T-cell (primary cell): ENCODE measurements at regions not wholly inside any gene's neighbourhood (a gene's known extent, or its start where the extent isn't known, plus 50 kb on each side); places are given as distances from the start of the nearest gene placed in this dataset.

Experiments used
- ATAC-seq, 4 experiments: fragments of 200-7000 bp in 3 of 4; fragments of 150-1000 bp in 1 of 4; cut with Tn5 transposase; replicated peaks in 1 of 4; 1 replicate in 3 of 4; 2 replicates in 1 of 4; pipeline ENCODE4 v1.10.0; 2021; ENCODE audit warnings: moderate library complexity in 3 of 4, mild to moderate bottlenecking in 2 of 4, moderate number of reproducible peaks in 1 of 4
- CTCF ChIA-PET, 2 donors: fragments of 300-600 bp; sonication (Branson Sonifier 250); formaldehyde crosslinking; loops; one replicate each; lab custom pipeline; 2022; ENCODE audit warnings: antibody characterized with exemption in 2 of 2; lab: Charles Lee
- POLR2A ChIA-PET, 2 donors: fragments of 300-600 bp; sonication (Branson Sonifier 250); formaldehyde crosslinking; loops; one replicate each; lab custom pipeline; 2022; ENCODE audit warnings: antibody characterized with exemption in 2 of 2; lab: Charles Lee
- DNase-seq, 35 experiments: peaks; one replicate each; pipeline versions ENCODE4 v3.0.0 to v3.0.0-alpha.2; 2013 to 2023
- H3K27ac ChIP-seq: one replicate; pipeline ENCODE4 v1.5.1; 2013; ENCODE audit warnings: low read length
- H3K27me3 ChIP-seq, 2 experiments: replicated peaks in 1 of 2; 1 replicate in 1 of 2; 2 replicates in 1 of 2; pipeline versions ENCODE4 v1.6.1 to v1.7.0; 2013; ENCODE audit warnings: low read length in 1 of 2, mixed read lengths in 1 of 2; ENCODE audit not compliant: control insufficient read depth in 2 of 2, insufficient read depth in 2 of 2; ENCODE audit errors: extremely low read depth in 1 of 2
- H3K36me3 ChIP-seq, 2 donors: 1 replicate in 1 of 2; 2 replicates in 1 of 2; pipeline versions ENCODE4 v1.6.1 to v1.7.0; 2013; ENCODE audit warnings: low read length in 1 of 2; ENCODE audit not compliant: control insufficient read depth in 2 of 2, insufficient read depth in 1 of 2; ENCODE audit errors: extremely low read depth in 1 of 2
- H3K4me1 ChIP-seq, 2 experiments: 1 replicate in 1 of 2; 2 replicates in 1 of 2; pipeline versions ENCODE4 v1.6.1 to v1.7.0; 2013; ENCODE audit warnings: low read length in 2 of 2, mixed read lengths in 1 of 2; ENCODE audit not compliant: insufficient read depth in 2 of 2, control insufficient read depth in 1 of 2; ENCODE audit errors: extremely low read depth in 1 of 2
- H3K4me3 ChIP-seq, 2 donors: 1 replicate in 1 of 2; 2 replicates in 1 of 2; pipeline versions ENCODE4 v1.5.1 to v1.7.0; 2013; ENCODE audit warnings: mild to moderate bottlenecking in 2 of 2, low read length in 1 of 2, moderate library complexity in 1 of 2; ENCODE audit not compliant: control insufficient read depth in 1 of 2; ENCODE audit errors: extremely low read depth in 1 of 2
- H3K9me3 ChIP-seq: 2 replicates; pipeline ENCODE4 v1.7.0; 2013
- H3K27ac Mint-ChIP-seq, 2 donors: one replicate each; pipeline ENCODE4 v1.8.0; 2020 to 2021; ENCODE audit warnings: mild to moderate bottlenecking in 2 of 2, mixed read lengths in 2 of 2
- H3K27me3 Mint-ChIP-seq, 2 donors: one replicate each; pipeline ENCODE4 v1.8.0; 2021 to 2022; ENCODE audit warnings: mixed read lengths in 2 of 2
- H3K36me3 Mint-ChIP-seq: one replicate; pipeline ENCODE4 v1.8.0; 2021; ENCODE audit warnings: mixed read lengths
- H3K4me1 Mint-ChIP-seq, 3 donors: one replicate each; pipeline ENCODE4 v1.8.0; 2020 to 2022; ENCODE audit warnings: mixed read lengths in 3 of 3, mild to moderate bottlenecking in 1 of 3
- H3K4me3 Mint-ChIP-seq, 3 donors: one replicate each; pipeline ENCODE4 v1.8.0; 2020 to 2022; ENCODE audit warnings: mild to moderate bottlenecking in 3 of 3, mixed read lengths in 3 of 3, moderate library complexity in 3 of 3
- H3K9me3 Mint-ChIP-seq, 3 donors: one replicate each; pipeline ENCODE4 v1.8.0; 2020 to 2022; ENCODE audit warnings: mixed read lengths in 3 of 3
- WGBS: methylation state at CpG from one replicate; pipeline ENCODE4 v1.1.5; 2013; ENCODE audit warnings: missing lambda C conversion rate; ENCODE audit not compliant: insufficient coverage; 5-methylcytosine and 5-hydroxymethylcytosine counted together

DNA sequence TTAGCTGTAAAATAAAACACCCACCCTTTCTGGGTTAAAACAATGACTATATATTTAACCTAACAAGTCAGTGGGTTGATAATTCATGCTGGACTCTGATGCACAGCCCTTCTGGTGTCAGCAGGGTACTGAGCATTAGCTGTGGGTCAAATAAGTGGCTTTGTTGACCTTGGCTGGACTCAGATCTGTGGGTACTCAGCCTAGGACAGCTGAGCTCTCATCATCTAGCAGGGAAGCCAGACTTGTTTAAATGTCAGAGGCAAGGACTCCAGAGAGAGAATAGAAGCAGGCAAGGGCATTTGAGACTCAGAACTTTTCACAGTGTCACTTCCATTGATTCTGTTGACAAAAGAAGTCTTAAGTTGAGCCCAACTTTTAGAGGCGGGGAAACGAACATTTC is 1063.8 kb upstream of the CDH8 start:
- no peak for ATAC-seq
- Histone ChIP-seq H3K27me3 (no peaks in the 10 kb centered on the region), H3K9me3 (peaks cover 5% of the 10 kb centered on the region), H3K36me3 (no peaks in the 10 kb centered on the region), H3K4me3 (no peak overlapping the region), H3K27ac (no peak overlapping the region), H3K4me1 (no peaks in the 10 kb centered on the region)
- Mint-ChIP-seq H3K27ac (no peak overlapping the region), H3K27me3 (no peaks in the 10 kb centered on the region), H3K36me3 (no peaks in the 10 kb centered on the region), H3K9me3 (peaks cover 20 to 53% (median 22%) of the 10 kb centered on the region in 3 donors), H3K4me3 (no peak overlapping the region), H3K4me1 (no peaks in the 10 kb centered on the region)
- no CpG with 5 or more reads among the region's 2 CpGs for WGBS
- CTCF ChIA-PET: no interaction called here
- DNase-seq: no peak
- POLR2A ChIA-PET: no interaction called here

DNA sequence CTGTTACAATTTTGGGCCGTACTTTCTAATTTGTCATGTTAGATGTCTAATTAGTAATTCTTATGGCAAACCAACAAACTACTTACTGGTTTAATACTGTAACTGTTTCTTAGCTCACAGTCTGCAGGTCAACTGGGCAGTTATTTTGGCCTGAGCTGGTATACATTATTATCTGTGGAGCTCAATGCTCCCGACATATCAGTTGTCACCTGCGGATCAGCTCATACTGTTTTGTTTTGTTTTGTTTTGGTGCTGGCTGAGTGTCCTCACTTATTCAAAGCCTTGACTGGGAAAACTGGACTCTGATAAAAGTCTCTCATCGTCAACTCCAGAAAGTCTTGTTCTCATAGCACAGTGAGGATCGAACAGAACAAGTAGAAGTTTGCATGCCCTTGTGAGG is 1060.6 kb upstream of the CDH8 start:
- ChIA-PET CTCF (no interaction called here), POLR2A (no interaction called here)
- Mint-ChIP-seq H3K27me3 (no peaks in the 10 kb centered on the region), H3K4me3 (no peak overlapping the region), H3K36me3 (no peaks in the 10 kb centered on the region), H3K4me1 (no peaks in the 10 kb centered on the region), H3K27ac (no peak overlapping the region), H3K9me3 (peaks cover 12 to 48% (median 14%) of the 10 kb centered on the region in 3 donors)
- no peaks in the 10 kb centered on the region for H3K4me1 ChIP-seq
- H3K4me3 ChIP-seq: no peak overlapping the region
- no peaks in the 10 kb centered on the region for H3K36me3 ChIP-seq
- 92% methylated on average over 3 of the region's 5 CpGs for WGBS
- no peaks in the 10 kb centered on the region for H3K27me3 ChIP-seq
- no peak for DNase-seq
- H3K9me3 ChIP-seq: peaks cover 13% of the 10 kb centered on the region
- no peak overlapping the region for H3K27ac ChIP-seq
- ATAC-seq: no peak

DNA sequence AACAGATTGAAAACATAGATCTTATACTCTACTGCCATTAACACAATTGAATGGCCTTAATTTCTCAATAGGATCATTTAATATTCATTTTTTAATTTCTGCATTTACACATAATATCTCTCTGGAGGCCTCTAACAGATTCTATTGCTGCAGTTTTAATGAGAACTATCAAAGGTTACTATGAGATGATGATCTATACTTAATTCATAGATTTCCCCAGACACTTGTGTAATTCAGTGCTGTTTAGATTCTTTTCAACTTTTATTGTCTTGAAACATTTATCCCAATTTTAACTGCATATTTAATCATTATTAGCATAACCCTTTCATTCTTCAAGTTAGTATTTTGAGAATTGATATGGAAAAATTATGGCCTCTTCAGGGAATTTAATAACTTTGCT is 1056.5 kb upstream of the CDH8 start:
- DNase-seq: no peak
- no peaks in the 10 kb centered on the region for H3K27me3 Mint-ChIP-seq
- ATAC-seq: no peak
- no peaks in the 10 kb centered on the region for H3K4me1 ChIP-seq
- ChIA-PET CTCF (no interaction called here), POLR2A (no interaction called here)
- no peak overlapping the region for H3K4me3 Mint-ChIP-seq
- H3K36me3 Mint-ChIP-seq: no peaks in the 10 kb centered on the region
- no peak overlapping the region for H3K27ac ChIP-seq
- no peaks in the 10 kb centered on the region for H3K27me3 ChIP-seq
- H3K36me3 ChIP-seq: no peaks in the 10 kb centered on the region
- no peaks in the 10 kb centered on the region for H3K4me1 Mint-ChIP-seq
- no peak overlapping the region for H3K27ac Mint-ChIP-seq
- H3K9me3 ChIP-seq: peaks cover 11% of the 10 kb centered on the region
- H3K9me3 Mint-ChIP-seq: peaks cover 14 to 50% (median 18%) of the 10 kb centered on the region in 3 donors
- H3K4me3 ChIP-seq: no peak overlapping the region

DNA sequence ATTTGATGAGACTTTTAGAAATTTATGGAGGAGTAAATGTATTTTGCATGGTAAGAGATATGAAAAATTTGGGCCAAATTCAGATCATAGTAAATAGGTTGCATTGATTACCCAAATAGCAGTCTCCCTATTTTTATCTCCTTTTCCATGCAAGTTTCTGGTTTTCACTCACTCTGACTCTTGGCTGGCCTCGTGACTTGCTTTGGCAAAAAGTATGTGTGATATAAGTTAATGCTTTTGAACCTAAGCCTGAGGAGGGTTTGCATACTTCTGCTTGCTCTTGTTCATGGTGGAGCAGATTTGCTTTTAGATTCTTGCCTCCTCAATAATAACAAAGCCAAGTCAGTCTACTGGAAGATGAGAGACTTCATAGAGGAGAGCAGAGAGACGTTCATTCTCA is 1045.9 kb upstream of the CDH8 start:
- Mint-ChIP-seq H3K36me3 (no peaks in the 10 kb centered on the region), H3K27me3 (no peaks in the 10 kb centered on the region), H3K4me1 (no peaks in the 10 kb centered on the region), H3K27ac (no peak overlapping the region), H3K4me3 (no peak overlapping the region), H3K9me3 (peaks cover 18 to 42% (median 32%) of the 10 kb centered on the region in 3 donors)
- H3K36me3 ChIP-seq: no peaks in the 10 kb centered on the region
- no CpG with 5 or more reads among the region's 2 CpGs for WGBS
- ChIA-PET CTCF (no interaction called here), POLR2A (no interaction called here)
- H3K27me3 ChIP-seq: no peaks in the 10 kb centered on the region
- H3K9me3 ChIP-seq: no peaks in the 10 kb centered on the region
- DNase-seq: no peak
- no peaks in the 10 kb centered on the region for H3K4me1 ChIP-seq
- no peak overlapping the region for H3K4me3 ChIP-seq
- no peak for ATAC-seq
- no peak overlapping the region for H3K27ac ChIP-seq

DNA sequence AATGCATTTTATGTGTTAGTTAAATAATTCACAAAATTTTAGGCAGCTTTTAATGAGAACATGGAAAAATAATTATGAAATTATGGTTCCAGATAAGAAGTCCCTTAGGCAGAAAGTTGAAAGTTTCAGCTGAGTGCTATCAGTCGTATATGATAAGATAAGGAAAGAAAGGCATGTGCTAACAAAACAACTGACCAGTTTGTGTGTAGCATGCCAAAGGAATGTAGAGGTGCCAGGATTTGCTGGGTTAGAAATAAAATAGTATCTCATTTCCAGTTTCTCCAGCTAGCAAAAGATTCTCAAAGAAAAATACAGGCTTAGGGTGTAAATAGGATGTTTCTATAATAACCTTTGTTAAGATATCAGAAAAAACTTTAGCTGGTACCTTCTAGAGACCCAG is 1044.5 kb upstream of the CDH8 start:
- Histone ChIP-seq H3K9me3 (peaks cover 6% of the 10 kb centered on the region), H3K36me3 (no peaks in the 10 kb centered on the region), H3K4me1 (no peaks in the 10 kb centered on the region), H3K27ac (no peak overlapping the region), H3K4me3 (no peak overlapping the region), H3K27me3 (no peaks in the 10 kb centered on the region)
- H3K4me3 Mint-ChIP-seq: no peak overlapping the region
- ChIA-PET CTCF (no interaction called here), POLR2A (interaction anchor here in 1 of 2 donors (0.7 kb wide), 1 partner anchor 431 kb away, joined by 3 read pairs; no protein-coding TSS in a partner anchor)
- ATAC-seq (no peak), DNase-seq (no peak)
- H3K9me3 Mint-ChIP-seq: peaks cover 16 to 53% (median 35%) of the 10 kb centered on the region in 3 donors
- WGBS: 100% methylated on average over 1 of the region's 1 CpG
- H3K4me1 Mint-ChIP-seq: no peaks in the 10 kb centered on the region
- H3K36me3 Mint-ChIP-seq: no peaks in the 10 kb centered on the region
- H3K27me3 Mint-ChIP-seq: no peaks in the 10 kb centered on the region
- H3K27ac Mint-ChIP-seq: no peak overlapping the region

DNA sequence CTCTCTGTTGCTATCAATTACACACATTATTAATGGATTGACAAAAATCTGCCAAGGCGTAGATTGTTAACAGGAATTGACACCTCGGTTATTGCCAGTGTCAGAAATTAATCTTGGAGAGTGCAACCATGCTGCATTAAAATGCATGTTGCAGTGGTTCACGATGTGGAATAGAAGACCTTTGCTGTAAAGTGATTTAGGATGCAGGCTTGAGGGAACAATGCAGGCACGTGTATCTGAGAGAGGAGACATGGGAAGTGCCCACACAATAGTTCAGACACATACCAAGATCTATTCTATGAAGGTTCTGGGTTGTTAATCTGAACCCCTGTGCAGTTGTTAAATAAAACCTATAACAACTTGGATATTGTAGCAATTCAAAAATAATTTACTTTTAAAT is 1032.8 kb upstream of the CDH8 start:
- no peaks in the 10 kb centered on the region for H3K4me1 ChIP-seq
- no peaks in the 10 kb centered on the region for H3K9me3 ChIP-seq
- Mint-ChIP-seq H3K36me3 (no peaks in the 10 kb centered on the region), H3K9me3 (peaks cover 21 to 44% (median 33%) of the 10 kb centered on the region in 3 donors), H3K27ac (no peak overlapping the region), H3K4me1 (no peaks in the 10 kb centered on the region), H3K4me3 (no peak overlapping the region), H3K27me3 (no peaks in the 10 kb centered on the region)
- no peak overlapping the region for H3K4me3 ChIP-seq
- WGBS: 60% methylated on average over 1 of the region's 4 CpGs
- ChIA-PET POLR2A (no interaction called here), CTCF (no interaction called here)
- DNase-seq (no peak), ATAC-seq (no peak)
- H3K27me3 ChIP-seq: no peaks in the 10 kb centered on the region
- no peaks in the 10 kb centered on the region for H3K36me3 ChIP-seq
- H3K27ac ChIP-seq: no peak overlapping the region

DNA sequence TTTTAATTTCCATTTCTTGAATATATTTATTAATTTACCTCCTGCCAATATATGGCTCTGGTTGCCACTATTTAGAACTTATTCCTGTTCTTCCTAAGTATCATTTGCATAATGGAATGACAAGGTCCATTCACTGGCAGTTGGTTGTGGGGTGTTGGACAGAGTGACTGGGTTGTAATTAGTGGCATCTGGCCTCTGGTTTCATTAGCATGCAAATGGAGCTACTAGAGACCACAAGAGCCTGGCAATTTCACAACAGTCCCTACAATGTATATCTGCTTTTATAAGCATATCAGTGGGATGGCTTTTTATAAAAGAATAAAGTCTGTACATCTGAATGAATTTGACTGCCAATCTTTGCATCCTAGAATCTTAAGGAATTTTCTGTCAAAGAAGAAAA is 1030.9 kb upstream of the CDH8 start:
- no peak for DNase-seq
- H3K36me3 Mint-ChIP-seq: no peaks in the 10 kb centered on the region
- Histone ChIP-seq H3K4me3 (no peak overlapping the region), H3K9me3 (no peaks in the 10 kb centered on the region), H3K27me3 (no peaks in the 10 kb centered on the region), H3K36me3 (no peaks in the 10 kb centered on the region), H3K27ac (no peak overlapping the region), H3K4me1 (no peaks in the 10 kb centered on the region)
- no peak overlapping the region for H3K27ac Mint-ChIP-seq
- ChIA-PET POLR2A (no interaction called here), CTCF (interaction anchor here in 1 of 2 donors (0.6 kb wide), 1 partner anchor 163 kb away, joined by 4 read pairs; no protein-coding TSS in a partner anchor)
- H3K4me3 Mint-ChIP-seq: no peak overlapping the region
- H3K27me3 Mint-ChIP-seq: no peaks in the 10 kb centered on the region
- H3K4me1 Mint-ChIP-seq: no peaks in the 10 kb centered on the region
- no peak for ATAC-seq
- peaks cover 21 to 45% (median 28%) of the 10 kb centered on the region in 3 donors for H3K9me3 Mint-ChIP-seq
